Keratinocyte (primary cell): ENCODE measurements at regions not wholly inside any gene's neighbourhood (a gene's known extent, or its start where the extent isn't known, plus 50 kb on each side); places are given as distances from the start of the nearest gene placed in this dataset.
A peak's percentile ranks its signal among the peaks of the same experiment; 100 is the strongest.

Experiments
- DNase-seq: peaks from one replicate; pipeline ENCODE4 v3.0.0-alpha.2; 2011; ENCODE audit warnings: low read depth, missing footprints, low spot score
- FAIRE-seq: peaks from 2 replicates; lab custom pipeline; 2011; peaks lifted over from hg19 to GRCh38; lab: Jason Lieb, UNC
- H2AFZ ChIP-seq: 2 replicates; pipeline ENCODE4 v1.6.0; 2012; ENCODE audit warnings: low read length, control low read depth, inconsistent platforms; ENCODE audit not compliant: control insufficient read depth
- H3K27ac ChIP-seq: 2 replicates; pipeline ENCODE4 v1.5.1; 2011; ENCODE audit warnings: low read length; ENCODE audit not compliant: control insufficient read depth, insufficient read depth
- H3K27me3 ChIP-seq: 3 replicates; pipeline ENCODE4 v1.6.0; 2011; ENCODE audit warnings: low read length; ENCODE audit not compliant: control insufficient read depth, insufficient read depth; ENCODE audit errors: extremely low read depth
- H3K36me3 ChIP-seq, 2 experiments: 2 replicates in 1 of 2; 3 replicates in 1 of 2; pipeline ENCODE4 v1.5.1; 2011; ENCODE audit warnings: low read length in 2 of 2, mild to moderate bottlenecking in 1 of 2; ENCODE audit not compliant: control insufficient read depth in 2 of 2, insufficient read depth in 2 of 2; ENCODE audit errors: extremely low read depth in 1 of 2
- H3K4me1 ChIP-seq: 3 replicates; pipeline ENCODE4 v1.5.1; 2011; ENCODE audit warnings: low read length; ENCODE audit not compliant: control insufficient read depth, insufficient read depth; ENCODE audit errors: extremely low read depth
- H3K4me2 ChIP-seq: 3 replicates; pipeline ENCODE4 v1.6.0; 2011; ENCODE audit warnings: low read depth, low read length; ENCODE audit not compliant: control insufficient read depth, insufficient read depth; ENCODE audit errors: extremely low read depth
- H3K4me3 ChIP-seq, 3 experiments: fragments of 200-600 bp in 1 of 3; sonication (generic) in 1 of 3; 2 replicates in 2 of 3; 3 replicates in 1 of 3; pipeline ENCODE4 v1.5.1; 2011 to 2016; ENCODE audit warnings: low read length in 3 of 3, mild to moderate bottlenecking in 3 of 3, control low read depth in 2 of 3, inconsistent platforms in 1 of 3, low read depth in 1 of 3, mixed read lengths in 1 of 3, mixed run types in 1 of 3, moderate library complexity in 1 of 3; ENCODE audit not compliant: control insufficient read depth in 2 of 3, insufficient read depth in 2 of 3; ENCODE audit errors: extremely low read depth in 1 of 3
- H3K79me2 ChIP-seq: 2 replicates; pipeline ENCODE4 v1.6.0; 2012; ENCODE audit warnings: low read length; ENCODE audit not compliant: control insufficient read depth, insufficient read depth
- H3K9ac ChIP-seq: 3 replicates; pipeline ENCODE4 v1.6.0; 2011; ENCODE audit warnings: low read length; ENCODE audit not compliant: control insufficient read depth, insufficient read depth; ENCODE audit errors: extremely low read depth
- H3K9me1 ChIP-seq: 3 replicates; pipeline ENCODE4 v1.6.0; 2011; ENCODE audit warnings: low read length; ENCODE audit not compliant: control insufficient read depth, insufficient read depth; ENCODE audit errors: extremely low read depth
- H3K9me3 ChIP-seq: 2 replicates; pipeline ENCODE4 v1.5.1; 2012; ENCODE audit warnings: low read depth, low read length; ENCODE audit not compliant: control insufficient read depth
- H4K20me1 ChIP-seq: 3 replicates; pipeline ENCODE4 v1.6.0; 2011; ENCODE audit warnings: low read length; ENCODE audit not compliant: control insufficient read depth, insufficient read depth; ENCODE audit errors: extremely low read depth
- CTCF ChIP-seq, 3 experiments: IDR thresholded peaks in 1 of 3; conservative IDR thresholded peaks in 1 of 3; optimal IDR thresholded peaks in 1 of 3; 2 replicates in 2 of 3; 3 replicates in 1 of 3; pipeline versions ENCODE3 to v1.5.1; 2011; ENCODE audit warnings: low read length in 3 of 3, mild to moderate bottlenecking in 3 of 3, moderate library complexity in 2 of 3, control low read depth in 1 of 3, inconsistent platforms in 1 of 3; ENCODE audit not compliant: insufficient read depth in 2 of 3; ENCODE audit errors: extremely low read depth in 1 of 3
- EZH2 ChIP-seq: IDR thresholded peaks from one replicate; pipeline ENCODE4 v1.6.1; 2012; ENCODE audit warnings: inconsistent platforms, mild to moderate bottlenecking, low read length, moderate library complexity
- dilution Hi-C: fragments of 300-500 bp; cut with MboI; formaldehyde crosslinking; loops from one replicate; pipeline ENCODE4 v1.7.0; 2020; ENCODE audit warnings: low sequenced_read_pairs; ENCODE audit not compliant: extremely low pct_ligation_motif_present

GRCh38 chr3:59237121-59237520 is 187.3 kb upstream of the CFAP20DC start:
- peak; percentile 48 for DNase-seq
- H3K36me3 ChIP-seq = no peaks in the 10 kb centered on the region
- H3K27me3 ChIP-seq = no peaks in the 10 kb centered on the region
- peak overlapping the region; percentile 3 for H3K9ac ChIP-seq
- H3K4me2 ChIP-seq = peak overlapping the region; percentile 47
- no peaks in the 10 kb centered on the region for H3K9me3 ChIP-seq
- H3K4me1 ChIP-seq = peaks cover 18% of the 10 kb centered on the region
- dilution Hi-C loops = no loop called here
- FAIRE-seq = peak; percentile 84
- H3K9me1 ChIP-seq = no peaks in the 10 kb centered on the region
- no peak overlapping the region for H2AFZ ChIP-seq
- H3K4me3 ChIP-seq = no peak overlapping the region
- peak overlapping the region; percentile 42 for H3K27ac ChIP-seq
- H4K20me1 ChIP-seq = no peaks in the 10 kb centered on the region
- H3K79me2 ChIP-seq = no peaks in the 10 kb centered on the region
- no peak for TF ChIP-seq CTCF (optimal IDR thresholded peaks at IDR 0.05 in 1 of 3, IDR thresholded peaks at IDR 0.05 in 1 of 3, conservative IDR thresholded peaks at IDR 0.05 in 1 of 3; ENCODE audit: extremely low read depth in 1 of 3, insufficient read depth in 2 of 3, low read length in 3 of 3)
- no peak for TF ChIP-seq EZH2

GRCh38 chr3:59235634-59236012 is 185.8 kb upstream of the CFAP20DC start:
- dilution Hi-C loops = no loop called here
- H3K27me3 ChIP-seq = no peaks in the 10 kb centered on the region
- FAIRE-seq (no peak), DNase-seq (no peak)
- peaks cover 2% of the 10 kb centered on the region for H3K9me3 ChIP-seq
- no peak overlapping the region for H3K9ac ChIP-seq
- no peak overlapping the region for H2AFZ ChIP-seq
- H3K4me1 ChIP-seq = peaks cover 18% of the 10 kb centered on the region
- TF ChIP-seq CTCF (optimal IDR thresholded peaks at IDR 0.05 in 1 of 3, IDR thresholded peaks at IDR 0.05 in 1 of 3, conservative IDR thresholded peaks at IDR 0.05 in 1 of 3; ENCODE audit: extremely low read depth in 1 of 3, insufficient read depth in 2 of 3, low read length in 3 of 3) (no peak), EZH2 (no peak)
- H3K4me2 ChIP-seq = no peak overlapping the region
- no peak overlapping the region for H3K4me3 ChIP-seq
- no peaks in the 10 kb centered on the region for H3K36me3 ChIP-seq
- H4K20me1 ChIP-seq = no peaks in the 10 kb centered on the region
- H3K27ac ChIP-seq = no peak overlapping the region
- H3K79me2 ChIP-seq = no peaks in the 10 kb centered on the region
- no peaks in the 10 kb centered on the region for H3K9me1 ChIP-seq
